Suprapubic skin (tissue), 4 donors: ENCODE measurements at regions not wholly inside any gene's neighbourhood (a gene's known extent, or its start where the extent isn't known, plus 50 kb on each side); places are given as distances from the start of the nearest gene placed in this dataset.
"Not testable (repeated sequence)": the region's sequence is repeated elsewhere in the genome, so short reads cannot be mapped to it uniquely, and the experiment has no call there.

Source experiments
- DNase-seq, 2 donors: peaks; one replicate each; pipeline ENCODE4 v3.0.0-alpha.2; 2019; ENCODE audit warnings: low spot score in 2 of 2
- H3K27ac ChIP-seq: fragments of 200-600 bp; sonication (generic); one replicate; pipeline ENCODE4 v1.5.1; 2019
- H3K27me3 ChIP-seq: fragments of 200-600 bp; sonication (generic); one replicate; pipeline ENCODE4 v1.5.1; 2019
- H3K36me3 ChIP-seq: fragments of 200-600 bp; sonication (generic); one replicate; pipeline ENCODE4 v1.5.1; 2019
- H3K4me1 ChIP-seq: fragments of 200-600 bp; sonication (generic); one replicate; pipeline ENCODE4 v1.5.1; 2019
- H3K4me3 ChIP-seq: fragments of 200-600 bp; sonication (generic); one replicate; pipeline ENCODE4 v1.5.1; 2019; ENCODE audit warnings: mild to moderate bottlenecking
- H3K9me3 ChIP-seq: fragments of 200-600 bp; sonication (generic); one replicate; pipeline ENCODE4 v1.5.1; 2019
- EP300 ChIP-seq: sonication (generic); formaldehyde crosslinking; IDR thresholded peaks from one replicate; pipeline ENCODE4 v1.6.1; 2017; ENCODE audit warnings: antibody characterized with exemption
- POLR2A ChIP-seq, 2 donors: fragments of 450-650 bp; IDR thresholded peaks; one replicate each; pipeline ENCODE4 v1.6.1; 2017; ENCODE audit warnings: antibody characterized with exemption in 2 of 2, mild to moderate bottlenecking in 2 of 2, moderate library complexity in 2 of 2
- POLR2AphosphoS5 ChIP-seq, 3 donors: sonication (generic); formaldehyde crosslinking; IDR thresholded peaks; one replicate each; pipeline ENCODE4 v1.6.1; 2017; ENCODE audit warnings: antibody characterized with exemption in 3 of 3
- WGBS: methylation state at CpG from one replicate; pipeline ENCODE4 v1.1.5; 2018; 5-methylcytosine and 5-hydroxymethylcytosine counted together
- TF ChIP-seq, protein P1 (sequence below), 2 donors: fragments of 200-600 bp in 1 of 2; fragments of 450-650 bp in 1 of 2; sonication (generic) in 1 of 2; IDR thresholded peaks; one replicate each; pipeline ENCODE4 v1.5.1; 2016 to 2019; ENCODE audit warnings: antibody characterized with exemption in 2 of 2, mild to moderate bottlenecking in 1 of 2, moderate library complexity in 1 of 2

DNA sequence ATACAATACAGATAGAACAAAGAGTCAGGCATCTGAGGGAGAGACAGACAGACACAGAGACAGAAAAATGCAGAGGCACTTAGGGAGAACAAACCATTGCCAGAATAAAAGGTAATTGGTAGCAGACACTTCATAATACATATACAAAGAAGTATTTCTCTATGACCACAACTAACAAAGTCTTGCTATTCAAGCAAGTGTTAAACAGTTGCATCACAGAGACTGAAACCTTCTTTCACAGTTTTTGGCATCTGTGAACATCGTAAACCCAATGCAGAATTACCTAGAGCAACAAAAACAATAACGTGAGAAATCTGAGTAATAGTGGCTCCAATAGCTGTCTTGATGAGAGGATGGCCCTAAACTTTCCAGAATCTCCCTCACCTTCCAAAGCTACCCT, 116.4 kb downstream of the BLID start:
- Histone ChIP-seq H3K27ac (no peak overlapping the region), H3K27me3 (no peaks in the 10 kb centered on the region), H3K4me1 (no peaks in the 10 kb centered on the region), H3K4me3 (no peak overlapping the region), H3K36me3 (no peaks in the 10 kb centered on the region), H3K9me3 (no peaks in the 10 kb centered on the region)
- TF ChIP-seq, protein P1, sequence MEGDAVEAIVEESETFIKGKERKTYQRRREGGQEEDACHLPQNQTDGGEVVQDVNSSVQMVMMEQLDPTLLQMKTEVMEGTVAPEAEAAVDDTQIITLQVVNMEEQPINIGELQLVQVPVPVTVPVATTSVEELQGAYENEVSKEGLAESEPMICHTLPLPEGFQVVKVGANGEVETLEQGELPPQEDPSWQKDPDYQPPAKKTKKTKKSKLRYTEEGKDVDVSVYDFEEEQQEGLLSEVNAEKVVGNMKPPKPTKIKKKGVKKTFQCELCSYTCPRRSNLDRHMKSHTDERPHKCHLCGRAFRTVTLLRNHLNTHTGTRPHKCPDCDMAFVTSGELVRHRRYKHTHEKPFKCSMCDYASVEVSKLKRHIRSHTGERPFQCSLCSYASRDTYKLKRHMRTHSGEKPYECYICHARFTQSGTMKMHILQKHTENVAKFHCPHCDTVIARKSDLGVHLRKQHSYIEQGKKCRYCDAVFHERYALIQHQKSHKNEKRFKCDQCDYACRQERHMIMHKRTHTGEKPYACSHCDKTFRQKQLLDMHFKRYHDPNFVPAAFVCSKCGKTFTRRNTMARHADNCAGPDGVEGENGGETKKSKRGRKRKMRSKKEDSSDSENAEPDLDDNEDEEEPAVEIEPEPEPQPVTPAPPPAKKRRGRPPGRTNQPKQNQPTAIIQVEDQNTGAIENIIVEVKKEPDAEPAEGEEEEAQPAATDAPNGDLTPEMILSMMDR (IDR thresholded peaks at IDR 0.05) = no peak
- TF ChIP-seq POLR2AphosphoS5 (IDR thresholded peaks at IDR 0.05) (no peak), EP300 (no peak), POLR2A (IDR thresholded peaks at IDR 0.05) (no peak)
- no peak for DNase-seq
- 31% methylated on average over 2 of the region's 2 CpGs for WGBS

DNA sequence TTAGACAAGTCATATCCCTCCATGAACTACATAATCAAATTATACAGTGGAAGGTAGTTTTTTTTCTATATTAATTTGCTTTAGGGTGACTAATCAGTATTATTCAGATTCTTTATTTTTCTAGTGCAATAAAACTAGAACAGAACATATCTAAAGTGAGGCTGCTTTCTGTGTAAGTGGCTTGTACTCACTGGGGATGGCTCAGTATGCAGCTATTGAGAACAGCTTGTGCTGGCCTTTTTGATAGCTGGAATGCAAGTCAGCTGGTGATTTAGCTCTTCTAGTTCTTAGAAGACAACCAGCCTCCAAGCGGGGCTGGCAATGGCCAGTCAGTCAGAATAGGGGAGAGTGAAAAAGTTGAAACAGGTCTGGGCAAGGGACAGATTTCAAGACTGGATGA, 119.4 kb downstream of the BLID start:
- no peaks in the 10 kb centered on the region for H3K36me3 ChIP-seq
- H3K9me3 ChIP-seq = no peaks in the 10 kb centered on the region
- no peak overlapping the region for H3K27ac ChIP-seq
- DNase-seq = no peak
- H3K4me1 ChIP-seq = no peaks in the 10 kb centered on the region
- H3K4me3 ChIP-seq = no peak overlapping the region
- WGBS = 74% methylated on average over 1 of the region's 1 CpG
- TF ChIP-seq EP300 (no peak), POLR2A (IDR thresholded peaks at IDR 0.05) (no peak), POLR2AphosphoS5 (IDR thresholded peaks at IDR 0.05) (no peak)
- TF ChIP-seq, protein P1 (IDR thresholded peaks at IDR 0.05) = no peak
- H3K27me3 ChIP-seq = no peaks in the 10 kb centered on the region

GRCh38 chr11:121983901-121984300, 132.1 kb downstream of the BLID start:
- no peaks in the 10 kb centered on the region for H3K4me1 ChIP-seq
- no peak for DNase-seq
- TF ChIP-seq EP300 = no peak
- no peak for TF ChIP-seq POLR2A (IDR thresholded peaks at IDR 0.05)
- TF ChIP-seq POLR2AphosphoS5 (IDR thresholded peaks at IDR 0.05) = no peak
- TF ChIP-seq, protein P1 (IDR thresholded peaks at IDR 0.05) = no peak
- no peaks in the 10 kb centered on the region for H3K9me3 ChIP-seq
- WGBS = 64% methylated on average over 3 of the region's 3 CpGs
- H3K36me3 ChIP-seq = no peaks in the 10 kb centered on the region
- no peak overlapping the region for H3K4me3 ChIP-seq
- no peak overlapping the region for H3K27ac ChIP-seq
- no peaks in the 10 kb centered on the region for H3K27me3 ChIP-seq

DNA sequence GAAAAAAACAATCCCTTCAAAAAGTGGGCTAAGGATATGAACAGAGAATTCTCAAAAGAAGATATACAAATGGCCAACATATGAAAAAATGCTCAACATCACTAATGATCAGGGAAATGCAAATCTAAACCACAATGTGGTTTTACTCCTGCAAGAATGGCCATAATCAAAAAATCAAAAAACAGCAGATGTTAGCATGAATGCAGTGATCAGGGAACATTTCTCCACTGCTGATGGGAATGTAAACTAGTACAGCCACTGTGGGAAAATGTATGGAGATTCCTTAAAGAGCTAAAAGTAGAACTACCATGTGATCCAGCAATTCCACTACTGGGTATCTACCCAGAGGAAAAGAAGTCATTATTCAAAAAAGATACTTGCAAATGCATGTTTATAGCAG, 138.1 kb downstream of the BLID start:
- not testable (repeated sequence) for DNase-seq, H3K27ac ChIP-seq, H3K27me3 ChIP-seq, H3K36me3 ChIP-seq, H3K9me3 ChIP-seq, H3K4me1 ChIP-seq, H3K4me3 ChIP-seq

DNA sequence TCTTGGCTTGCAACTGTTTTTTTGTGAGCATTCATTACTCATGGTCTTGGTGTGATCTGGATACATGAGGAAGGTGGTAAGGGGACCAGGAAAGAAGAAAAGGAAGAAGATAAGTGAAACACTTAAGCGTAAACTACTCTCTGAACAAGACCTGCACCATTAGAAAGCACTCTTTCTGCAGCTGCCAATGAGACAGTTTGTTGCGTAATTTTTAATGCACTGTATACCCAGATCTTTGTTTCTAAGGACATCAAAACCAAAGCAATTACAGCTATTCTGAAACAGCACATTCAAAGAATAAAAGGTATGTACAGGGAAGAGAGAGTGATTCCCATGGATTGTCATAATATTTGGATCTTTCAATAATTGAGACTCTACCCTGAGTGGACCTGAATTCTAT, 147.4 kb downstream of the BLID start:
- H3K4me1 ChIP-seq = no peaks in the 10 kb centered on the region
- no peak for TF ChIP-seq POLR2AphosphoS5 (IDR thresholded peaks at IDR 0.05)
- no peak for TF ChIP-seq EP300
- no peak for TF ChIP-seq POLR2A (IDR thresholded peaks at IDR 0.05)
- TF ChIP-seq, protein P1 (IDR thresholded peaks at IDR 0.05) = no peak
- no peaks in the 10 kb centered on the region for H3K36me3 ChIP-seq
- no peak for DNase-seq
- 89% methylated on average over 2 of the region's 2 CpGs for WGBS
- H3K4me3 ChIP-seq = no peak overlapping the region
- H3K27me3 ChIP-seq = no peaks in the 10 kb centered on the region
- no peak overlapping the region for H3K27ac ChIP-seq
- H3K9me3 ChIP-seq = no peaks in the 10 kb centered on the region

DNA sequence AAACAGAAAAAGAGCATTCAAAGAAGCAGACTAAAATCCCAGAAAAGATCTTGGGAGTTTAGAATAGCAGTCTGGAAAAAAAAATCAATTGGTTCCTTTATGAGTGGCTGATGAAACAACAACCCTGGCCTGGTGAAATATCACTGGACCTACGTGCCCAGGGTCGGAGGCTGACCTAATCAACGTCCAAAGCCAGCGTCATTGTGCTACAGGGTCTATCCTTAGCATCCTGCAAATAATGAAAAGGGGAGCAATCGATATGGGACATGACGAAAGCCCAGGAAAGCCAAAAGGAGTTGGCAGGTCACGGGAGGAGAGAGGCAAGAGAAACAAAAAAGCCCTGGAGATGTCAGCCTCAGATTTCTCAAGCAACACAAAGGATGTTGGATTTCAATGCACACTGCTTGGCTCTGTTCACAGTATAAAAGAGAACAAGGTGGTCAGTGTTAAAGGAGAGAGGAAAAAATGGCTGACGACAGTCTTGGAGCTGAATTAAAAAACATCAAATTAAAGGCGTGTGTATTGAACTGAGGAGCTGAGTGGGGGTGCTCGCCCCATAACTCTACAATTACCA, 148.8 kb downstream of the BLID start:
- H3K27ac ChIP-seq = no peak overlapping the region
- no peak for TF ChIP-seq POLR2AphosphoS5 (IDR thresholded peaks at IDR 0.05)
- TF ChIP-seq, protein P1 (IDR thresholded peaks at IDR 0.05) = no peak
- no peak for TF ChIP-seq POLR2A (IDR thresholded peaks at IDR 0.05)
- TF ChIP-seq EP300 = no peak

More for the DNA sequence above, 148.8 kb downstream of the BLID start:
- Histone ChIP-seq H3K27me3 (no peaks in the 10 kb centered on the region), H3K9me3 (no peaks in the 10 kb centered on the region), H3K4me1 (no peaks in the 10 kb centered on the region), H3K4me3 (no peak overlapping the region), H3K36me3 (no peaks in the 10 kb centered on the region)
- WGBS = 82% methylated on average over 10 of the region's 10 CpGs
- DNase-seq = no peak
